GM12878 (cell line): ENCODE measurements at regions not wholly inside any gene's neighbourhood (a gene's known extent, or its start where the extent isn't known, plus 50 kb on each side); places are given as distances from the start of the nearest gene placed in this dataset.

Source experiments
- ATAC-seq: fragments of 200-7000 bp; cut with Tn5 transposase; 3 replicates; pipeline ENCODE4 v1.9.1; 2020; ENCODE audit warnings: mild to moderate bottlenecking, moderate library complexity
- BruUV-seq: library from RNA; stranded (reverse); fragments of 400-500 nt; replicated peaks from 2 replicates; lab custom pipeline; 2021; lab: Mats Ljungman, UMichigan
- CTCF ChIA-PET: fragments of 300-600 bp; sonication (Branson Sonifier 250); formaldehyde crosslinking; extraction: SDS; loops from one replicate; lab custom pipeline; 2021; ENCODE audit warnings: inconsistent platforms; lab: Yijun Ruan, JAX
- POLR2A ChIA-PET: fragments of 350-600 bp; formaldehyde crosslinking; extraction: SDS; loops from one replicate; lab custom pipeline; 2021; ENCODE audit warnings: inconsistent platforms; lab: Charles Lee
- RAD21 ChIA-PET: fragments of 300-600 bp; sonication (Branson Sonifier 250); formaldehyde crosslinking; loops from one replicate; lab custom pipeline; 2023; ENCODE audit warnings: antibody characterized with exemption; ENCODE audit not compliant: unreplicated experiment; lab: Charles Lee
- SMC1A ChIA-PET: fragments of 300-600 bp; sonication (Branson Sonifier 250); formaldehyde crosslinking; loops from one replicate; lab custom pipeline; 2023; ENCODE audit not compliant: unreplicated experiment, uncharacterized antibody; lab: Charles Lee
- DNase-seq: peaks from one replicate; pipeline ENCODE4 v3.0.0-alpha.2; 2011; ENCODE audit warnings: low read depth, low spot score
- FAIRE-seq: peaks from 3 replicates; lab custom pipeline; 2011; peaks lifted over from hg19 to GRCh38; lab: Jason Lieb, UNC
- H2AFZ ChIP-seq: 2 replicates; pipeline ENCODE4 v1.6.0; 2011; ENCODE audit warnings: low read depth, low read length, control low read depth; ENCODE audit not compliant: control insufficient read depth
- H3K27ac ChIP-seq: 2 replicates; pipeline ENCODE4 v1.5.1; 2011; ENCODE audit warnings: control low read depth; ENCODE audit not compliant: control insufficient read depth, insufficient read depth
- H3K27me3 ChIP-seq, 2 experiments: replicated peaks in 1 of 2; 2 replicates each; pipeline versions ENCODE4 v1.6.0 to v1.6.1; 2011; ENCODE audit warnings: low read length in 1 of 2; ENCODE audit not compliant: control insufficient read depth in 2 of 2, insufficient read depth in 2 of 2
- H3K36me3 ChIP-seq, 2 experiments: 2 replicates each; pipeline ENCODE4 v1.5.1; 2011; ENCODE audit warnings: low read length in 1 of 2; ENCODE audit not compliant: control insufficient read depth in 2 of 2, insufficient read depth in 2 of 2
- H3K4me1 ChIP-seq: 2 replicates; pipeline ENCODE4 v1.6.1; 2011; ENCODE audit warnings: mild to moderate bottlenecking, low read length, moderate library complexity, mixed read lengths; ENCODE audit not compliant: control insufficient read depth, insufficient read depth
- H3K4me2 ChIP-seq: 2 replicates; pipeline ENCODE4 v1.6.0; 2011; ENCODE audit warnings: control low read depth; ENCODE audit not compliant: control insufficient read depth, insufficient read depth
- H3K4me3 ChIP-seq: fragments of 200-600 bp; sonication (generic); 2 replicates; pipeline ENCODE4 v1.5.1; 2016
- H3K79me2 ChIP-seq: 2 replicates; pipeline ENCODE4 v1.6.0; 2011; ENCODE audit warnings: low read length; ENCODE audit not compliant: control insufficient read depth, insufficient read depth
- H3K9ac ChIP-seq: 2 replicates; pipeline ENCODE4 v1.8.0; 2011; ENCODE audit warnings: low read length, control low read depth, mixed read lengths; ENCODE audit not compliant: control insufficient read depth, insufficient read depth
- H3K9me3 ChIP-seq: replicated peaks from 3 replicates; pipeline ENCODE4 v1.5.1; 2011; ENCODE audit warnings: mild to moderate bottlenecking, low read length; ENCODE audit not compliant: control insufficient read depth, insufficient read depth
- H4K20me1 ChIP-seq: 2 replicates; pipeline ENCODE4 v1.6.0; 2011; ENCODE audit not compliant: control insufficient read depth, insufficient read depth
- TBL1XR1 ChIP-seq: IDR thresholded peaks from 2 replicates; pipeline ENCODE4 v1.6.1; 2012; ENCODE audit warnings: low read depth, low read length, improper control_type of control experiment
- WGBS: methylation state at CpG from one replicate; pipeline ENCODE4 v1.1.6; 2016; ENCODE audit warnings: low lambda C conversion rate; ENCODE audit not compliant: insufficient replicate concordance, insufficient coverage; ENCODE audit errors: missing lambda C conversion rate; 5-methylcytosine and 5-hydroxymethylcytosine counted together
- in situ Hi-C: fragments of 300-500 bp; cut with MboI; formaldehyde crosslinking; loops from 9 replicates; pipeline ENCODE4 v1.14.3; 2018; ENCODE audit warnings: mixed read lengths
- intact Hi-C: fragments of 100-400 bp; cut with micrococcal nuclease; formaldehyde crosslinking; loops from one replicate; pipeline ENCODE4 v1.14.2; 2022; ENCODE audit not compliant: unreplicated experiment
- TF ChIP-seq, protein P1 (sequence below): IDR thresholded peaks from 2 replicates; pipeline ENCODE4 v1.6.1; 2011; ENCODE audit warnings: low read depth, mild to moderate bottlenecking, low read length, moderate library complexity, borderline replicate concordance; ENCODE audit errors: extremely low read depth
- TF ChIP-seq, protein P2 (sequence below): fragments of 450-650 bp; IDR thresholded peaks from 2 replicates; pipeline ENCODE4 v1.6.1; 2018; ENCODE audit warnings: mild to moderate bottlenecking, low read depth, moderate library complexity; ENCODE audit not compliant: partially characterized antibody

DNA sequence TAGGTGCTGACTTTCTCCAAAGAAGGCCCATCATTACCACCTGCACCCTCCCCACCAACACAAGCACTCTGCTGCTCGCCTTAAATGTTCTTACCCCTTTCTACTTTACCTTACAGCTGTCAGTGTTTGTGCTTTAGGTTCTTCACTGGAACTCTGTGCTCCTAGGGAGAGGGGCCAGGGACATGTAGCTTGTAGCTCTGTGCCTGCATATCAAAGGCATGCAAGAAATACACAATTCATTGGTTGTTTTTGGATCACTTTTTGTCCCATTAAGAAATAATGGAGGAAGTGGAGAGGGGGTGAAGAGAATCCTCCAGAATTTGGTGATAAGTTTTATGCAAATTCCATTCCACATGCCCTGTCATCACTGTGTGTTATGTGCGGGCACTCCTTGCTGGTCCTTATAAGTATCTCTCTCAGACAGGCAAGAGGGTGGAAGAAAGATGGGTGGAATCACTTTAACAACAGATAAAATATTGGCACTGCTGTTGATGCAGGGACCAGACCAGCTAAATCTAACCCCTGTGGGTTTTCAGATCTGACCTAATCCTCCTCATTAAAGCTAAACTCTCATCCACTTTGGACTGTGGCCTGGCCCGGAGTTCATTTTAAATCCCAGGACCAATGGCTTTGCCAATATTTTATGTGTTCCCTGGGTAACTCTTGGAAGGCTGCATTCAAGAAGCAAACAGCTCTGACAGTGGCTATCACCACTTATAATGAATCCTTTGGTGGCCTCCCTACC lies 375.8 kb upstream of the NFE2L3 start:
- WGBS = 23% methylated on average over 3 of the region's 3 CpGs
- Histone ChIP-seq H4K20me1 (no peaks in the 10 kb centered on the region), H2AFZ (no peak overlapping the region), H3K9me3 (no peaks in the 10 kb centered on the region), H3K79me2 (no peaks in the 10 kb centered on the region), H3K27me3 (peaks cover 0 to 2% of the 10 kb centered on the region in 2 experiments; a peak in 2 of 4 replicates), H3K4me3 (no peak overlapping the region), H3K4me1 (no peaks in the 10 kb centered on the region), H3K9ac (no peak overlapping the region), H3K4me2 (no peak overlapping the region), H3K36me3 (no peaks in the 10 kb centered on the region), H3K27ac (no peak overlapping the region)
- DNase-seq (no peak), ATAC-seq (no peak), FAIRE-seq (no peak)
- RAD21 ChIA-PET = no interaction called here
- SMC1A ChIA-PET = interaction anchor here (1.4 kb wide), 1 partner anchor 19 kb away, joined by 3 read pairs; no protein-coding TSS in a partner anchor
- POLR2A ChIA-PET = no interaction called here
- intact Hi-C loops = no loop called here
- CTCF ChIA-PET = interaction anchor here (1.4 kb wide), 1 partner anchor 43 kb away, joined by 3 read pairs; no protein-coding TSS in a partner anchor
- BruUV-seq = no TSS peak
- in situ Hi-C loops = no loop called here
- no peak for TF ChIP-seq TBL1XR1
- TF ChIP-seq, protein P1, sequence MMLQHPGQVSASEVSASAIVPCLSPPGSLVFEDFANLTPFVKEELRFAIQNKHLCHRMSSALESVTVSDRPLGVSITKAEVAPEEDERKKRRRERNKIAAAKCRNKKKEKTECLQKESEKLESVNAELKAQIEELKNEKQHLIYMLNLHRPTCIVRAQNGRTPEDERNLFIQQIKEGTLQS = no peak
- TF ChIP-seq, protein P2, sequence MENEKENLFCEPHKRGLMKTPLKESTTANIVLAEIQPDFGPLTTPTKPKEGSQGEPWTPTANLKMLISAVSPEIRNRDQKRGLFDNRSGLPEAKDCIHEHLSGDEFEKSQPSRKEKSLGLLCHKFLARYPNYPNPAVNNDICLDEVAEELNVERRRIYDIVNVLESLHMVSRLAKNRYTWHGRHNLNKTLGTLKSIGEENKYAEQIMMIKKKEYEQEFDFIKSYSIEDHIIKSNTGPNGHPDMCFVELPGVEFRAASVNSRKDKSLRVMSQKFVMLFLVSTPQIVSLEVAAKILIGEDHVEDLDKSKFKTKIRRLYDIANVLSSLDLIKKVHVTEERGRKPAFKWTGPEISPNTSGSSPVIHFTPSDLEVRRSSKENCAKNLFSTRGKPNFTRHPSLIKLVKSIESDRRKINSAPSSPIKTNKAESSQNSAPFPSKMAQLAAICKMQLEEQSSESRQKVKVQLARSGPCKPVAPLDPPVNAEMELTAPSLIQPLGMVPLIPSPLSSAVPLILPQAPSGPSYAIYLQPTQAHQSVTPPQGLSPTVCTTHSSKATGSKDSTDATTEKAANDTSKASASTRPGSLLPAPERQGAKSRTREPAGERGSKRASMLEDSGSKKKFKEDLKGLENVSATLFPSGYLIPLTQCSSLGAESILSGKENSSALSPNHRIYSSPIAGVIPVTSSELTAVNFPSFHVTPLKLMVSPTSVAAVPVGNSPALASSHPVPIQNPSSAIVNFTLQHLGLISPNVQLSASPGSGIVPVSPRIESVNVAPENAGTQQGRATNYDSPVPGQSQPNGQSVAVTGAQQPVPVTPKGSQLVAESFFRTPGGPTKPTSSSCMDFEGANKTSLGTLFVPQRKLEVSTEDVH = no peak
